HEK293 (cell line): ENCODE measurements at regions not wholly inside any gene's neighbourhood (a gene's known extent, or its start where the extent isn't known, plus 50 kb on each side); places are given as distances from the start of the nearest gene placed in this dataset.

Source experiments
- CTCF ChIA-PET: fragments of 350-600 bp; formaldehyde crosslinking; extraction: SDS; loops from one replicate; lab custom pipeline; 2021; ENCODE audit warnings: antibody characterized with exemption; lab: Yijun Ruan, JAX
- POLR2A ChIA-PET: fragments of 300-600 bp; formaldehyde crosslinking; extraction: SDS; loops from one replicate; lab custom pipeline; 2020; ENCODE audit warnings: antibody characterized with exemption, inconsistent platforms; lab: Yijun Ruan, JAX
- H3K27ac ChIP-seq: fragments of 200-500 bp; sonication (Bioruptor generic); 2 replicates; pipeline ENCODE4 v1.5.1; 2014; ENCODE audit warnings: low read depth, low read length, control low read depth, inconsistent platforms; ENCODE audit errors: extremely low read depth
- H3K36me3 ChIP-seq, 2 experiments: fragments of 200-500 bp in 1 of 2; sonication (Bioruptor generic) in 1 of 2; 1 replicate in 1 of 2; 2 replicates in 1 of 2; pipeline ENCODE4 v1.5.1; 2014 to 2017; ENCODE audit warnings: inconsistent platforms in 2 of 2, low read length in 2 of 2; ENCODE audit not compliant: control insufficient read depth in 2 of 2, insufficient read depth in 1 of 2
- H3K4me1 ChIP-seq: fragments of 200-500 bp; sonication (Bioruptor generic); 2 replicates; pipeline ENCODE4 v1.5.1; 2014; ENCODE audit warnings: mild to moderate bottlenecking, low read length, inconsistent platforms; ENCODE audit not compliant: control insufficient read depth, insufficient read depth
- H3K4me3 ChIP-seq: 2 replicates; pipeline ENCODE4 v1.5.1; 2011; ENCODE audit warnings: low read depth, mild to moderate bottlenecking, control low read depth, low read length, moderate library complexity
- H3K9me3 ChIP-seq: fragments of 200-500 bp; sonication (Bioruptor generic); 2 replicates; pipeline ENCODE4 v1.5.1; 2014; ENCODE audit warnings: low read depth, low read length, inconsistent platforms; ENCODE audit not compliant: control insufficient read depth, insufficient read depth
- GLIS1 ChIP-seq: fragments of 450-650 bp; formaldehyde crosslinking; IDR thresholded peaks from 2 replicates; pipeline ENCODE4 v1.5.1; 2016; ENCODE audit warnings: missing biosample characterization, missing genetic modification characterization
- KLF16 ChIP-seq: fragments of 450-650 bp; formaldehyde crosslinking; IDR thresholded peaks from 2 replicates; pipeline ENCODE4 v1.5.1; 2017; ENCODE audit warnings: missing biosample characterization, missing genetic modification characterization
- PBX3 ChIP-seq: sonication (generic); formaldehyde crosslinking; IDR thresholded peaks from 2 replicates; pipeline ENCODE4 v1.8.1; 2022; ENCODE audit warnings: mild to moderate bottlenecking, moderate library complexity, missing genetic modification reagents
- PRDM1 ChIP-seq: fragments of 450-650 bp; formaldehyde crosslinking; IDR thresholded peaks from 2 replicates; pipeline ENCODE4; 2016; ENCODE audit warnings: missing biosample characterization, missing genetic modification characterization
- TRIM28 ChIP-seq: IDR thresholded peaks from 2 replicates; pipeline ENCODE4 v1.6.1; 2011; ENCODE audit warnings: low read length, control low read depth, borderline replicate concordance
- ZBTB48 ChIP-seq: fragments of 450-650 bp; formaldehyde crosslinking; IDR thresholded peaks from 2 replicates; pipeline ENCODE4 v1.5.1; 2016; ENCODE audit warnings: missing biosample characterization, missing genetic modification characterization
- ZFP69B ChIP-seq: fragments of 450-650 bp; formaldehyde crosslinking; IDR thresholded peaks from 2 replicates; pipeline ENCODE4 v1.5.1; 2016; ENCODE audit warnings: missing biosample characterization, missing genetic modification characterization
- ZNF114 ChIP-seq: fragments of 450-650 bp; formaldehyde crosslinking; IDR thresholded peaks from 2 replicates; pipeline ENCODE4 v1.5.0; 2017; ENCODE audit warnings: missing biosample characterization, missing genetic modification characterization
- ZNF148 ChIP-seq: fragments of 450-650 bp; formaldehyde crosslinking; IDR thresholded peaks from 2 replicates; pipeline ENCODE4 v1.5.0; 2017; ENCODE audit warnings: missing biosample characterization, missing genetic modification characterization, borderline replicate concordance
- ZNF155 ChIP-seq: fragments of 450-650 bp; formaldehyde crosslinking; IDR thresholded peaks from 2 replicates; pipeline ENCODE4 v1.5.1; 2016; ENCODE audit warnings: missing biosample characterization, missing genetic modification characterization
- ZNF18 ChIP-seq: fragments of 450-650 bp; formaldehyde crosslinking; IDR thresholded peaks from 2 replicates; pipeline ENCODE4 v1.5.1; 2016; ENCODE audit warnings: missing biosample characterization, missing genetic modification characterization
- ZNF2 ChIP-seq: fragments of 450-650 bp; formaldehyde crosslinking; IDR thresholded peaks from 2 replicates; pipeline ENCODE4 v1.5.1; 2016; ENCODE audit warnings: missing biosample characterization, missing genetic modification characterization
- ZNF202 ChIP-seq: fragments of 450-650 bp; formaldehyde crosslinking; IDR thresholded peaks from 2 replicates; pipeline ENCODE4 v1.5.1; 2016; ENCODE audit warnings: missing biosample characterization, missing genetic modification characterization, borderline replicate concordance
- ZNF214 ChIP-seq: fragments of 450-650 bp; formaldehyde crosslinking; IDR thresholded peaks from 2 replicates; pipeline ENCODE4 v1.5.1; 2017; ENCODE audit warnings: missing biosample characterization, mild to moderate bottlenecking, missing genetic modification characterization, borderline replicate concordance
- ZNF433 ChIP-seq: fragments of 450-650 bp; formaldehyde crosslinking; IDR thresholded peaks from 2 replicates; pipeline ENCODE4 v1.5.1; 2016; ENCODE audit warnings: missing biosample characterization, missing genetic modification characterization, low read depth
- ZNF449 ChIP-seq: fragments of 450-650 bp; formaldehyde crosslinking; IDR thresholded peaks from 2 replicates; pipeline ENCODE4 v1.5.1; 2017; ENCODE audit warnings: missing biosample characterization, mild to moderate bottlenecking, missing genetic modification characterization, moderate library complexity
- ZNF558 ChIP-seq: fragments of 450-650 bp; formaldehyde crosslinking; IDR thresholded peaks from 2 replicates; pipeline ENCODE4 v1.5.1; 2016; ENCODE audit warnings: missing biosample characterization, missing genetic modification characterization
- ZNF580 ChIP-seq: fragments of 450-650 bp; formaldehyde crosslinking; IDR thresholded peaks from 2 replicates; pipeline ENCODE4 v1.5.1; 2016; ENCODE audit warnings: missing biosample characterization, missing genetic modification characterization
- ZNF626 ChIP-seq: fragments of 450-650 bp; sonication (Bioruptor Pico); formaldehyde crosslinking; IDR thresholded peaks from 2 replicates; pipeline ENCODE4 v1.5.1; 2018; ENCODE audit warnings: missing biosample characterization, missing genetic modification characterization, inconsistent platforms
- ZNF707 ChIP-seq: fragments of 450-650 bp; formaldehyde crosslinking; IDR thresholded peaks from 2 replicates; pipeline ENCODE4 v1.5.1; 2016; ENCODE audit warnings: missing biosample characterization, missing genetic modification characterization
- ZNF792 ChIP-seq: fragments of 450-650 bp; formaldehyde crosslinking; IDR thresholded peaks from 2 replicates; pipeline ENCODE4 v1.5.1; 2016; ENCODE audit warnings: missing biosample characterization, missing genetic modification characterization
- ZSCAN30 ChIP-seq: fragments of 450-650 bp; IDR thresholded peaks from 2 replicates; pipeline ENCODE4 v1.5.1; 2018; ENCODE audit warnings: missing biosample characterization, mild to moderate bottlenecking, missing genetic modification characterization, moderate library complexity

GRCh38 chr13:76708138-76708688, 178.0 kb downstream of the KCTD12 start (continued):
- TF ChIP-seq ZNF449 (tag by site-specific recombination) (no peak), KLF16 (tag by site-specific recombination) (no peak), ZNF433 (no peak), ZNF2 (tag by site-specific recombination) (no peak)
- TF ChIP-seq, all 188 proteins: peak for 0

GRCh38 chr13:76707360-76707759, 178.8 kb downstream of the KCTD12 start:
- no peaks in the 10 kb centered on the region for H3K9me3 ChIP-seq
- no peak overlapping the region for H3K27ac ChIP-seq
- CTCF ChIA-PET: interaction anchor here (0.6 to 0.7 kb wide), 2 partner anchors 187 to 196 kb away, joined by 3 read pairs; no protein-coding TSS in a partner anchor
- H3K4me3 ChIP-seq: no peak overlapping the region
- no peaks in the 10 kb centered on the region for H3K4me1 ChIP-seq
- H3K36me3 ChIP-seq: no peaks in the 10 kb centered on the region
- TF ChIP-seq ZFP69B (tag by site-specific recombination) (no peak), ZNF148 (no peak)
- TF ChIP-seq, all 188 proteins: peak for 0
- POLR2A ChIA-PET: no interaction called here

GRCh38 chr13:76703621-76704288, 182.4 kb downstream of the KCTD12 start:
- ChIA-PET POLR2A (no interaction called here), CTCF (interaction anchor here (0.6 kb wide), 1 partner anchor 54 kb away, joined by 3 read pairs; no protein-coding TSS in a partner anchor)
- Histone ChIP-seq H3K9me3 (no peaks in the 10 kb centered on the region), H3K4me3 (no peak overlapping the region), H3K36me3 (no peaks in the 10 kb centered on the region), H3K27ac (no peak overlapping the region), H3K4me1 (no peaks in the 10 kb centered on the region)
- TF ChIP-seq ZNF707 (tag by site-specific recombination) (no peak), ZBTB48 (tag by site-specific recombination) (no peak), ZNF558 (tag by site-specific recombination) (no peak), ZNF626 (tag by site-specific recombination) (no peak), GLIS1 (tag by site-specific recombination) (no peak), ZNF18 (tag by site-specific recombination) (no peak), ZNF202 (tag by site-specific recombination) (no peak), ZSCAN30 (tag by site-specific recombination) (no peak), ZNF155 (tag by site-specific recombination) (no peak), ZNF214 (tag by site-specific recombination) (no peak), PRDM1 (no peak), ZNF792 (tag by site-specific recombination) (no peak), ZNF114 (tag by site-specific recombination) (no peak), PBX3 (no peak), TRIM28 (no peak), ZNF580 (no peak)
